Liver (tissue), 3 donors: ENCODE measurements at regions not wholly inside any gene's neighbourhood (a gene's known extent, or its start where the extent isn't known, plus 50 kb on each side); places are given as distances from the start of the nearest gene placed in this dataset.

ENCODE experiments used
- TF ChIP-seq, protein P1 (sequence below): fragments of 150-350 bp; IDR thresholded peaks from 2 replicates; pipeline ENCODE4 v1.5.1; 2017; ENCODE audit warnings: improper control_type of control experiment, low read depth, low read length; ENCODE audit not compliant: missing input control
- TF ChIP-seq, protein P2 (sequence below): IDR thresholded peaks from 2 replicates; pipeline ENCODE4 v1.6.1; 2016; ENCODE audit warnings: antibody characterized with exemption, mild to moderate bottlenecking
- TF ChIP-seq, protein P3 (sequence below): IDR thresholded peaks from 2 replicates; pipeline ENCODE4 v1.6.1; 2016; ENCODE audit warnings: antibody characterized with exemption
- donor health status: healthy.
- donor health status: healthy.

DNA sequence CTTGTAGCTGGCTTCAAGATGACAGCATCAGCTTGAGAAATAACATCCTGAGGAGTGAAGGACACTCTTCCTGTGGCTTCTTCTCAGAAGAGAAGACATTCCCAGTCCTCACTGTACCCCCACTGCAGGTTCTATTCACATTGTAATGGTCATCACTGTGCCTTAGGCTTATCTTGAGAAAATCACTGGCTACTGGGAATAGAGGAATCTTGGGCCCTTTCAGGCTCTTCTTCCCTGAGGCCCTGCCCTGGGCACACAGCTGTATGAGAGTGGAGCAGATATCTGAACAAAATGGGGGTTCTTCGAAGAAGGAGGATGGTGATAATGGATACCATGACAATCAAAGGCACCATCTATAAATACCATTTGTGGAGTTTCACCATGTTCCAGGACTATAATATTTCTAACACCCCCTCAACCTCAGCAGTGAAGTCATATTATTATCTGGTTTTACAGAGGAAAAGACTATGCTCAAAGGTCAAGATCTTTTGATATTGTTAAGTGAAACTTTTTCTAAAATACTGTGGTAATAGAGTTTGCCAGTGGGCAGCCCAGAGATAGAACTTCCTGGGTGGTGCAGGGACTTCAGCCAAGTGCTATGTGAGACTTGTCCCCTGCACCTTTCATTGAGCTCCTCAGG, 143.1 kb upstream of the KCNE2 start:
- TF ChIP-seq, protein P1, sequence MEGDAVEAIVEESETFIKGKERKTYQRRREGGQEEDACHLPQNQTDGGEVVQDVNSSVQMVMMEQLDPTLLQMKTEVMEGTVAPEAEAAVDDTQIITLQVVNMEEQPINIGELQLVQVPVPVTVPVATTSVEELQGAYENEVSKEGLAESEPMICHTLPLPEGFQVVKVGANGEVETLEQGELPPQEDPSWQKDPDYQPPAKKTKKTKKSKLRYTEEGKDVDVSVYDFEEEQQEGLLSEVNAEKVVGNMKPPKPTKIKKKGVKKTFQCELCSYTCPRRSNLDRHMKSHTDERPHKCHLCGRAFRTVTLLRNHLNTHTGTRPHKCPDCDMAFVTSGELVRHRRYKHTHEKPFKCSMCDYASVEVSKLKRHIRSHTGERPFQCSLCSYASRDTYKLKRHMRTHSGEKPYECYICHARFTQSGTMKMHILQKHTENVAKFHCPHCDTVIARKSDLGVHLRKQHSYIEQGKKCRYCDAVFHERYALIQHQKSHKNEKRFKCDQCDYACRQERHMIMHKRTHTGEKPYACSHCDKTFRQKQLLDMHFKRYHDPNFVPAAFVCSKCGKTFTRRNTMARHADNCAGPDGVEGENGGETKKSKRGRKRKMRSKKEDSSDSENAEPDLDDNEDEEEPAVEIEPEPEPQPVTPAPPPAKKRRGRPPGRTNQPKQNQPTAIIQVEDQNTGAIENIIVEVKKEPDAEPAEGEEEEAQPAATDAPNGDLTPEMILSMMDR, result no peak
- TF ChIP-seq, protein P2, sequence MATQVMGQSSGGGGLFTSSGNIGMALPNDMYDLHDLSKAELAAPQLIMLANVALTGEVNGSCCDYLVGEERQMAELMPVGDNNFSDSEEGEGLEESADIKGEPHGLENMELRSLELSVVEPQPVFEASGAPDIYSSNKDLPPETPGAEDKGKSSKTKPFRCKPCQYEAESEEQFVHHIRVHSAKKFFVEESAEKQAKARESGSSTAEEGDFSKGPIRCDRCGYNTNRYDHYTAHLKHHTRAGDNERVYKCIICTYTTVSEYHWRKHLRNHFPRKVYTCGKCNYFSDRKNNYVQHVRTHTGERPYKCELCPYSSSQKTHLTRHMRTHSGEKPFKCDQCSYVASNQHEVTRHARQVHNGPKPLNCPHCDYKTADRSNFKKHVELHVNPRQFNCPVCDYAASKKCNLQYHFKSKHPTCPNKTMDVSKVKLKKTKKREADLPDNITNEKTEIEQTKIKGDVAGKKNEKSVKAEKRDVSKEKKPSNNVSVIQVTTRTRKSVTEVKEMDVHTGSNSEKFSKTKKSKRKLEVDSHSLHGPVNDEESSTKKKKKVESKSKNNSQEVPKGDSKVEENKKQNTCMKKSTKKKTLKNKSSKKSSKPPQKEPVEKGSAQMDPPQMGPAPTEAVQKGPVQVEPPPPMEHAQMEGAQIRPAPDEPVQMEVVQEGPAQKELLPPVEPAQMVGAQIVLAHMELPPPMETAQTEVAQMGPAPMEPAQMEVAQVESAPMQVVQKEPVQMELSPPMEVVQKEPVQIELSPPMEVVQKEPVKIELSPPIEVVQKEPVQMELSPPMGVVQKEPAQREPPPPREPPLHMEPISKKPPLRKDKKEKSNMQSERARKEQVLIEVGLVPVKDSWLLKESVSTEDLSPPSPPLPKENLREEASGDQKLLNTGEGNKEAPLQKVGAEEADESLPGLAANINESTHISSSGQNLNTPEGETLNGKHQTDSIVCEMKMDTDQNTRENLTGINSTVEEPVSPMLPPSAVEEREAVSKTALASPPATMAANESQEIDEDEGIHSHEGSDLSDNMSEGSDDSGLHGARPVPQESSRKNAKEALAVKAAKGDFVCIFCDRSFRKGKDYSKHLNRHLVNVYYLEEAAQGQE, result no peak
- TF ChIP-seq, protein P3, sequence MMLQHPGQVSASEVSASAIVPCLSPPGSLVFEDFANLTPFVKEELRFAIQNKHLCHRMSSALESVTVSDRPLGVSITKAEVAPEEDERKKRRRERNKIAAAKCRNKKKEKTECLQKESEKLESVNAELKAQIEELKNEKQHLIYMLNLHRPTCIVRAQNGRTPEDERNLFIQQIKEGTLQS, result no peak
